CD4-positive, alpha-beta memory T cell (primary cell): ENCODE measurements at regions not wholly inside any gene's neighbourhood (a gene's known extent, or its start where the extent isn't known, plus 50 kb on each side); places are given as distances from the start of the nearest gene placed in this dataset.
"Not testable (repeated sequence)": the region's sequence is repeated elsewhere in the genome, so short reads cannot be mapped to it uniquely, and the experiment has no call there.

Experiments
- CTCF ChIA-PET: fragments of 350-600 bp; sonication (Branson Sonifier 250); formaldehyde crosslinking; loops from one replicate; lab custom pipeline; 2021; ENCODE audit warnings: inconsistent platforms; ENCODE audit not compliant: partially characterized antibody; lab: Charles Lee
- POLR2A ChIA-PET: fragments of 350-600 bp; sonication (Branson Sonifier 250); formaldehyde crosslinking; loops from one replicate; lab custom pipeline; 2021; ENCODE audit not compliant: partially characterized antibody; lab: Charles Lee
- DNase-seq, 5 donors: peaks; one replicate each; pipeline versions ENCODE4 v3.0.0 to v3.0.0-alpha.2; 2020 to 2022; ENCODE audit warnings: mixed read lengths in 1 of 5
- H3K27ac ChIP-seq: one replicate; pipeline ENCODE4 v1.7.0; 2013; ENCODE audit warnings: low read depth, low read length
- H3K27me3 ChIP-seq: 2 replicates; pipeline ENCODE4 v1.7.0; 2013; ENCODE audit warnings: mild to moderate bottlenecking, low read length, moderate library complexity; ENCODE audit not compliant: insufficient read depth
- H3K36me3 ChIP-seq: 2 replicates; pipeline ENCODE4 v1.7.0; 2013; ENCODE audit warnings: mild to moderate bottlenecking, low read length, moderate library complexity; ENCODE audit not compliant: insufficient read depth
- H3K4me1 ChIP-seq: 2 replicates; pipeline ENCODE4 v1.7.0; 2013; ENCODE audit warnings: mild to moderate bottlenecking, low read length, moderate library complexity; ENCODE audit not compliant: insufficient read depth
- H3K4me3 ChIP-seq, 2 donors: one replicate each; pipeline ENCODE4 v1.7.0; 2013; ENCODE audit warnings: low read length in 2 of 2, mild to moderate bottlenecking in 1 of 2
- H3K9me3 ChIP-seq, 2 donors: one replicate each; pipeline ENCODE4 v1.7.0; 2013; ENCODE audit warnings: low read length in 2 of 2, control low read depth in 1 of 2; ENCODE audit not compliant: control insufficient read depth in 1 of 2
- H3K27ac Mint-ChIP-seq, 7 donors: one replicate each; pipeline ENCODE4 v1.8.0; 2020 to 2021; ENCODE audit warnings: mixed read lengths in 7 of 7, mild to moderate bottlenecking in 6 of 7, inconsistent platforms in 3 of 7, moderate library complexity in 3 of 7
- H3K27me3 Mint-ChIP-seq, 2 donors: one replicate each; pipeline ENCODE4 v1.8.0; 2020 to 2021; ENCODE audit warnings: mixed read lengths in 2 of 2
- H3K36me3 Mint-ChIP-seq, 2 donors: one replicate each; pipeline ENCODE4 v1.8.0; 2020 to 2021; ENCODE audit warnings: mixed read lengths in 2 of 2, inconsistent platforms in 1 of 2, mild to moderate bottlenecking in 1 of 2
- H3K4me1 Mint-ChIP-seq, 4 donors: one replicate each; pipeline ENCODE4 v1.8.0; 2020 to 2021; ENCODE audit warnings: mixed read lengths in 4 of 4, mild to moderate bottlenecking in 1 of 4
- H3K4me3 Mint-ChIP-seq, 8 donors: one replicate each; pipeline ENCODE4 v1.8.0; 2020 to 2021; ENCODE audit warnings: mixed read lengths in 8 of 8, mild to moderate bottlenecking in 7 of 8, moderate library complexity in 6 of 8, inconsistent platforms in 3 of 8
- H3K9me3 Mint-ChIP-seq, 8 donors: one replicate each; pipeline ENCODE4 v1.8.0; 2020 to 2021; ENCODE audit warnings: mixed read lengths in 8 of 8, mild to moderate bottlenecking in 5 of 8, inconsistent platforms in 3 of 8, moderate library complexity in 1 of 8
- intact Hi-C: fragments of 100-400 bp; cut with micrococcal nuclease; formaldehyde crosslinking; loops from one replicate; pipeline ENCODE4 v1.15.1; 2023

- Histone ChIP-seq H3K9me3 (no peaks in the 10 kb centered on the region), H3K27me3 (no peaks in the 10 kb centered on the region), H3K4me3 (no peak overlapping the region), H3K4me1 (no peaks in the 10 kb centered on the region), H3K36me3 (no peaks in the 10 kb centered on the region), H3K27ac (no peak overlapping the region)
- no peak for DNase-seq
- no peaks in the 10 kb centered on the region for H3K4me1 Mint-ChIP-seq
- no peaks in the 10 kb centered on the region for H3K27me3 Mint-ChIP-seq
- ChIA-PET CTCF (no interaction called here), POLR2A (no interaction called here)
- intact Hi-C loops = no loop called here
- H3K36me3 Mint-ChIP-seq = no peaks in the 10 kb centered on the region
- no peak overlapping the region for H3K27ac Mint-ChIP-seq
- H3K9me3 Mint-ChIP-seq = peaks cover 0 to under 1% (median 0%) of the 10 kb centered on the region in 8 donors
- H3K4me3 Mint-ChIP-seq = no peak overlapping the region
Observed at GRCh38 chr13:93039131-93039530, 187.5 kb upstream of the GPC6 start.

- intact Hi-C loops, H3K27me3 Mint-ChIP-seq, H3K36me3 Mint-ChIP-seq, H3K27ac ChIP-seq, POLR2A ChIA-PET, H3K27ac Mint-ChIP-seq, H3K9me3 ChIP-seq, H3K36me3 ChIP-seq, H3K27me3 ChIP-seq, H3K4me1 ChIP-seq, H3K4me1 Mint-ChIP-seq, H3K4me3 ChIP-seq, H3K9me3 Mint-ChIP-seq, CTCF ChIA-PET, H3K4me3 Mint-ChIP-seq, DNase-seq: not testable (repeated sequence)
Observed at GRCh38 chr13:93041566-93041965, 185.0 kb upstream of the GPC6 start.

- no peak overlapping the region for H3K27ac Mint-ChIP-seq
- POLR2A ChIA-PET = no interaction called here
- CTCF ChIA-PET = no interaction called here
- intact Hi-C loops = no loop called here
- no peak overlapping the region for H3K27ac ChIP-seq
- no peaks in the 10 kb centered on the region for H3K36me3 ChIP-seq
- H3K36me3 Mint-ChIP-seq = no peaks in the 10 kb centered on the region
- H3K27me3 ChIP-seq = no peaks in the 10 kb centered on the region
- H3K9me3 Mint-ChIP-seq = peaks cover 0 to 5% (median 0%) of the 10 kb centered on the region in 8 donors
- no peak overlapping the region for H3K4me3 ChIP-seq
- no peaks in the 10 kb centered on the region for H3K27me3 Mint-ChIP-seq
- no peak overlapping the region for H3K4me3 Mint-ChIP-seq
- no peak for DNase-seq
- H3K9me3 ChIP-seq = no peaks in the 10 kb centered on the region
- H3K4me1 Mint-ChIP-seq = no peaks in the 10 kb centered on the region
- H3K4me1 ChIP-seq = no peaks in the 10 kb centered on the region
Observed at GRCh38 chr13:93045836-93046235, 180.8 kb upstream of the GPC6 start.

- POLR2A ChIA-PET = no interaction called here
- Mint-ChIP-seq H3K9me3 (no peaks in the 10 kb centered on the region), H3K27ac (no peak overlapping the region), H3K4me3 (no peak overlapping the region), H3K36me3 (no peaks in the 10 kb centered on the region), H3K27me3 (no peaks in the 10 kb centered on the region), H3K4me1 (no peaks in the 10 kb centered on the region)
- no peak for DNase-seq
- Histone ChIP-seq H3K27me3 (no peaks in the 10 kb centered on the region), H3K4me3 (no peak overlapping the region), H3K27ac (no peak overlapping the region), H3K9me3 (no peaks in the 10 kb centered on the region), H3K36me3 (no peaks in the 10 kb centered on the region), H3K4me1 (no peaks in the 10 kb centered on the region)
- CTCF ChIA-PET = no interaction called here
- intact Hi-C loops = no loop called here
Observed at GRCh38 chr13:93055233-93055632, 171.4 kb upstream of the GPC6 start.

- Mint-ChIP-seq H3K9me3 (peaks cover 0 to 2% (median 0%) of the 10 kb centered on the region in 8 donors), H3K27me3 (no peaks in the 10 kb centered on the region), H3K4me1 (no peaks in the 10 kb centered on the region), H3K36me3 (no peaks in the 10 kb centered on the region), H3K27ac (no peak overlapping the region), H3K4me3 (no peak overlapping the region)
- POLR2A ChIA-PET = no interaction called here
- intact Hi-C loops = no loop called here
- CTCF ChIA-PET = no interaction called here
- Histone ChIP-seq H3K36me3 (no peaks in the 10 kb centered on the region), H3K4me1 (no peaks in the 10 kb centered on the region), H3K27me3 (no peaks in the 10 kb centered on the region), H3K4me3 (no peak overlapping the region), H3K27ac (no peak overlapping the region), H3K9me3 (no peaks in the 10 kb centered on the region)
- DNase-seq = no peak
Observed at GRCh38 chr13:93058301-93058700, 168.3 kb upstream of the GPC6 start.

- Histone ChIP-seq H3K36me3 (no peaks in the 10 kb centered on the region), H3K4me3 (no peak overlapping the region), H3K4me1 (no peaks in the 10 kb centered on the region), H3K9me3 (no peaks in the 10 kb centered on the region), H3K27ac (no peak overlapping the region), H3K27me3 (no peaks in the 10 kb centered on the region)
- POLR2A ChIA-PET = no interaction called here
- Mint-ChIP-seq H3K27ac (no peak overlapping the region), H3K4me1 (no peaks in the 10 kb centered on the region), H3K9me3 (peaks cover 0 to 6% (median under 1%) of the 10 kb centered on the region in 8 donors), H3K27me3 (no peaks in the 10 kb centered on the region), H3K4me3 (no peak overlapping the region), H3K36me3 (no peaks in the 10 kb centered on the region)
- CTCF ChIA-PET = no interaction called here
- no peak for DNase-seq
- intact Hi-C loops = no loop called here
Observed at GRCh38 chr13:93060144-93060543, 166.5 kb upstream of the GPC6 start.

GRCh38 chr13:93066187-93066586 lies 160.4 kb upstream of the GPC6 start:
- POLR2A ChIA-PET = no interaction called here
- CTCF ChIA-PET = no interaction called here
- Mint-ChIP-seq H3K9me3 (peaks cover 0 to 12% (median 2%) of the 10 kb centered on the region in 8 donors), H3K27me3 (no peaks in the 10 kb centered on the region), H3K27ac (no peak overlapping the region), H3K4me3 (no peak overlapping the region), H3K4me1 (no peaks in the 10 kb centered on the region), H3K36me3 (no peaks in the 10 kb centered on the region)
- no peaks in the 10 kb centered on the region for H3K4me1 ChIP-seq
- intact Hi-C loops = no loop called here
- H3K4me3 ChIP-seq = no peak overlapping the region
- no peak overlapping the region for H3K27ac ChIP-seq
- DNase-seq = no peak
- H3K27me3 ChIP-seq = no peaks in the 10 kb centered on the region
- H3K36me3 ChIP-seq = no peaks in the 10 kb centered on the region
- no peaks in the 10 kb centered on the region for H3K9me3 ChIP-seq

GRCh38 chr13:93079294-93079693 lies 147.3 kb upstream of the GPC6 start:
- Mint-ChIP-seq H3K27me3 (no peaks in the 10 kb centered on the region), H3K4me3 (no peak overlapping the region), H3K27ac (no peak overlapping the region), H3K9me3 (peaks cover 0 to 6% (median 0%) of the 10 kb centered on the region in 8 donors), H3K36me3 (no peaks in the 10 kb centered on the region), H3K4me1 (peaks cover 0 to 6% (median 0%) of the 10 kb centered on the region in 4 donors)
- H3K4me3 ChIP-seq = no peak overlapping the region
- ChIA-PET CTCF (interaction anchor here (1.0 kb wide), 1 partner anchor 8 kb away, joined by 3 read pairs; no protein-coding TSS in a partner anchor), POLR2A (no interaction called here)
- H3K27ac ChIP-seq = no peak overlapping the region
- H3K27me3 ChIP-seq = no peaks in the 10 kb centered on the region
- no peaks in the 10 kb centered on the region for H3K9me3 ChIP-seq
- no peaks in the 10 kb centered on the region for H3K4me1 ChIP-seq
- H3K36me3 ChIP-seq = no peaks in the 10 kb centered on the region
- intact Hi-C loops = no loop called here
- no peak for DNase-seq
